Peyer's patch (tissue), 4 donors: ENCODE measurements at regions not wholly inside any gene's neighbourhood (a gene's known extent, or its start where the extent isn't known, plus 50 kb on each side); places are given as distances from the start of the nearest gene placed in this dataset.

Experiments used
- DNase-seq, 3 donors: peaks; one replicate each; pipeline ENCODE4 v3.0.0-alpha.2; 2017 to 2019
- H3K27ac ChIP-seq, 4 donors: fragments of 200-600 bp; sonication (generic); one replicate each; pipeline ENCODE4 v1.5.1; 2016 to 2019
- H3K27me3 ChIP-seq, 2 donors: fragments of 200-600 bp; sonication (generic); one replicate each; pipeline ENCODE4 v1.5.1; 2019
- H3K36me3 ChIP-seq, 3 donors: fragments of 200-600 bp; sonication (generic); one replicate each; pipeline ENCODE4 v1.5.1; 2016 to 2019
- H3K4me1 ChIP-seq, 4 donors: fragments of 200-600 bp; sonication (generic); one replicate each; pipeline ENCODE4 v1.5.1; 2016 to 2019
- H3K4me3 ChIP-seq, 4 donors: fragments of 200-600 bp; sonication (generic); 1 replicate in 3 of 4; 2 replicates in 1 of 4; pipeline ENCODE4 v1.5.1; 2016 to 2019; ENCODE audit warnings: mild to moderate bottlenecking in 1 of 4
- H3K9me3 ChIP-seq, 4 donors: fragments of 200-600 bp; sonication (generic); one replicate each; pipeline ENCODE4 v1.5.1; 2016 to 2019; ENCODE audit warnings: mild to moderate bottlenecking in 1 of 4
- CTCF ChIP-seq, 6 experiments: fragments of 450-650 bp in 4 of 6; fragments of 200-600 bp in 2 of 6; sonication (generic) in 1 of 6; IDR thresholded peaks; one replicate each; pipeline ENCODE4 v1.5.1; 2017 to 2019; ENCODE audit warnings: antibody characterized with exemption in 6 of 6, mild to moderate bottlenecking in 3 of 6, moderate library complexity in 1 of 6
- POLR2A ChIP-seq, 2 donors: fragments of 450-650 bp; IDR thresholded peaks; one replicate each; pipeline ENCODE4 v1.5.1; 2017; ENCODE audit warnings: antibody characterized with exemption in 2 of 2, mild to moderate bottlenecking in 2 of 2, moderate library complexity in 2 of 2

- H3K4me1 ChIP-seq, result no peaks in the 10 kb centered on the region
- TF ChIP-seq POLR2A (IDR thresholded peaks at IDR 0.05) (no peak), CTCF (IDR thresholded peaks at IDR 0.05) (no peak)
- no peak for DNase-seq
- H3K9me3 ChIP-seq, result no peaks in the 10 kb centered on the region
- H3K27me3 ChIP-seq, result no peaks in the 10 kb centered on the region
- H3K4me3 ChIP-seq, result no peak overlapping the region
- H3K36me3 ChIP-seq, result no peaks in the 10 kb centered on the region
- no peak overlapping the region for H3K27ac ChIP-seq
Measured at GRCh38 chr2:4965556-4966320, 726.4 kb upstream of the SOX11 start.

- no peak overlapping the region for H3K27ac ChIP-seq
- TF ChIP-seq POLR2A (IDR thresholded peaks at IDR 0.05) (no peak), CTCF (IDR thresholded peaks at IDR 0.05) (no peak)
- H3K27me3 ChIP-seq, result no peaks in the 10 kb centered on the region
- DNase-seq, result no peak
- no peak overlapping the region for H3K4me3 ChIP-seq
- no peaks in the 10 kb centered on the region for H3K36me3 ChIP-seq
- no peaks in the 10 kb centered on the region for H3K4me1 ChIP-seq
- no peaks in the 10 kb centered on the region for H3K9me3 ChIP-seq
Measured at GRCh38 chr2:4967206-4967605, 725.0 kb upstream of the SOX11 start.

DNA sequence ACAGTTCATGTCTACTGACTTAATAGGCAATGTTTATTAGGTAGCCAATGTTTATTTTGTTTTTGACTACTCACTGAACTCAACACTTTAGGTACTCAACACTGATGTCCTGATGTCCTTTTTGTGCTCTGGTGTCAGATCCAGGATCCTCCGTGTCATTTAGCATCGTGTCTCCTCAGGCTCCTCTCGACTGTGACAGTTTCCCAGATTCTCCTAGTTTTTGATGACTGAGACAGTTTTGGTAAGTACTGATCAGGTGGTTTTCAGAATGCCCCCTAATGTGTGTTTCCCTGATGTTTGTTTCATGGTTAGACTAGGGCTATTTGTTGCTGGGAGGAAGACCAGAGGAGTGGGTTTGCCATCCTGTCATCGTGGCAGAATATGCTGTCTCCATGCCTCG is 719.7 kb upstream of the SOX11 start:
- H3K4me1 ChIP-seq, result no peaks in the 10 kb centered on the region
- H3K9me3 ChIP-seq, result no peaks in the 10 kb centered on the region
- H3K36me3 ChIP-seq, result no peaks in the 10 kb centered on the region
- no peaks in the 10 kb centered on the region for H3K27me3 ChIP-seq
- no peak for TF ChIP-seq POLR2A (IDR thresholded peaks at IDR 0.05)
- no peak for TF ChIP-seq CTCF (IDR thresholded peaks at IDR 0.05)
- DNase-seq, result no peak
- no peak overlapping the region for H3K27ac ChIP-seq
- no peak overlapping the region for H3K4me3 ChIP-seq

DNA sequence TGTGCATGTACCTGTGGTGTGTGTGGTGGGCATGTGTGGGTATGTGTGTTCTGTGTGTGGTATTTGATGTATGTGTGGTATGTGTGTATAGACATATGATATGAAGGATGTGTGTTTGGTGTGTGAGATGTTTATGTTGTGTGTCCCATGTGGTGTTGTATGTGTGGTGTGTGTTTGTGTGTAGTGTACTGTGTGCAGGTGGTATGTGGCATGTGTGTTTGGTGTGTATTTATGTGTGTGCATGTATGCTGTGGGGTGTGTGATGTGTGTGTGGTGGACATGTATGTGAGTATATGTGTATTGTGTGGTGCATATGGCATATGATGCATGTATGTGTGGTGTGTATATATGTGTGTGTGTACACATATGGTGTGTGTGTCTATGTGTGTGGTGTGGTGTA is 718.8 kb upstream of the SOX11 start:
- Histone ChIP-seq H3K4me3 (no peak overlapping the region), H3K27me3 (no peaks in the 10 kb centered on the region), H3K27ac (no peak overlapping the region), H3K36me3 (no peaks in the 10 kb centered on the region), H3K9me3 (no peaks in the 10 kb centered on the region), H3K4me1 (no peaks in the 10 kb centered on the region)
- DNase-seq, result no peak
- TF ChIP-seq POLR2A (IDR thresholded peaks at IDR 0.05) (no peak), CTCF (IDR thresholded peaks at IDR 0.05) (no peak)

- TF ChIP-seq CTCF (IDR thresholded peaks at IDR 0.05) (no peak), POLR2A (IDR thresholded peaks at IDR 0.05) (no peak)
- H3K4me1 ChIP-seq, result no peaks in the 10 kb centered on the region
Measured at GRCh38 chr2:4973973-4974372, 718.2 kb upstream of the SOX11 start.

More at GRCh38 chr2:4973973-4974372, 718.2 kb upstream of the SOX11 start:
- Histone ChIP-seq H3K36me3 (no peaks in the 10 kb centered on the region), H3K4me3 (no peak overlapping the region), H3K9me3 (no peaks in the 10 kb centered on the region), H3K27ac (no peak overlapping the region), H3K27me3 (no peaks in the 10 kb centered on the region)
- no peak for DNase-seq
